ENCODE measurements at regions not wholly inside any gene's neighbourhood (a gene's known extent, or its start where the extent isn't known, plus 50 kb on each side); places are given as distances from the start of the nearest gene placed in this dataset.

- peak; percentile 4 for DNase-seq
Observed at GRCh38 chr6:134379076-134379475, 61.2 kb upstream of the SGK1 start.

- no peak for DNase-seq
Observed at GRCh38 chr6:134378426-134378825, 60.5 kb upstream of the SGK1 start.

DNA sequence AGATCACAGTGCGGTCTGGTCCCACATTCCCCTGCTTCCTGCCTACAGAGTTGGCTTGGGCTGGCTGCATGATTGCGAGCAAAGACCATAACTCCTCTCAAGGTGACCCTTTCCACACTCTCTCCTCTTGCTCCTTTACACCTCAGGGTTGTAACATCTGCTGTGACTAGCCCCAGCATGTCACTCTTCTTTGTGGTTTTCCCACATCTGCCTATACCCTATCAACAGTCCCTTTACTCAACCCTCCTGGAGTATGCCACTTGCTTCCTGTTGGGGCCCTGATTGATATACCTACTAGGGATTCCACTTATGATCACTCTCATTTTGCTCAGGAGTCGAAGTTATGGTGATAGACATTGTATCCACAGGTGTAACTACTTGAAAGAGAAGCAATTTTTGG lies 58.9 kb upstream of the SGK1 start:
- DNase-seq = no peak

DNA sequence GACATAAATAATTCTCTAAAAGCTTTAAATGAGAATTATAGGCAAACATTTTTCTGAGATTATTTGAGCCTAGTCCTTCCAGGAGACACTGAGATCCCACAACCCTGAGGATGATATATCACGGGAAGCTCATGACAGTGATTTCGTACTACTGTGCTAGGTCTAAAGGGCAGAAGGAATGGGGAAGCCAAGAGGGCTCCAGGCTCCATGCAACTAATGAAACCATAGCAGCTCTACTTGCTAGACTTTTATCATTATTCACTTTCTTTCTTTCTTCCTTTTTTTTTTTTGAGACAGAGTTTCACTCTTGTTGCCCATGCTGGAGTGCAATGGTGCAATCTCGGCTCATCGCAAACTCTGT lies 57.3 kb upstream of the SGK1 start:
- DNase-seq = no peak

- DNase-seq = no peak
Observed at GRCh38 chr6:134374491-134375219, 56.7 kb upstream of the SGK1 start.

GRCh38 chr6:134373993-134374392 lies 56.1 kb upstream of the SGK1 start:
- no peak for DNase-seq

DNA sequence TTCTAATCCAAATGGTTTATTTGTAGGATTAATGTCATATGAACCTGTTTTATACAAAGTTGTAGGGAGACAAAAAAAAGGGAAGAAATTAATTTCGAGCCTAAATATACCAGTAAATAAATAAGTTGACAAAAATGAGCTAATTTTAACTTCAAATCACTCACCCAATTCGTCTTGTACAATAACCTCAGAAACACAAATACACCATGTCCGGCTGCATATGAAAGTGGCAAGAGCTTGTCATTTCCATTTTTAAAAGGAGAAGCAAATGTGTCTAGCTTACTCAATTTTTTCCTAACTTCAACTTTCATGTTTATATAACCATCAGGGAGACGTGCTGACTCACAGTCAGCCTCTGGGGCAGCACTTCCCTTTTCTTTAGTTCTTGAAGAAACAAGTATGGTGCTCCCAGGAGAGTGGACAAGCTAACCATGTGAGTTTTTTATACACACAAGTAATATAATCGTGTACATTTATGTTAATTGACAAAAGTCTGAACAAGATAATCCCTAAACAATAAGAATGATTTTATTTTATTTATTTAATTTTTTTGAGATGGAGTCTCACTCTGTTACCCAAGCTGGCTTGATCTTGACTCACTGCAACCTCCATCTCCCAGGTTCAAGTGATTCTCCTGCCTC lies 55.5 kb upstream of the SGK1 start:
- DNase-seq = peak; percentile 17

DNA sequence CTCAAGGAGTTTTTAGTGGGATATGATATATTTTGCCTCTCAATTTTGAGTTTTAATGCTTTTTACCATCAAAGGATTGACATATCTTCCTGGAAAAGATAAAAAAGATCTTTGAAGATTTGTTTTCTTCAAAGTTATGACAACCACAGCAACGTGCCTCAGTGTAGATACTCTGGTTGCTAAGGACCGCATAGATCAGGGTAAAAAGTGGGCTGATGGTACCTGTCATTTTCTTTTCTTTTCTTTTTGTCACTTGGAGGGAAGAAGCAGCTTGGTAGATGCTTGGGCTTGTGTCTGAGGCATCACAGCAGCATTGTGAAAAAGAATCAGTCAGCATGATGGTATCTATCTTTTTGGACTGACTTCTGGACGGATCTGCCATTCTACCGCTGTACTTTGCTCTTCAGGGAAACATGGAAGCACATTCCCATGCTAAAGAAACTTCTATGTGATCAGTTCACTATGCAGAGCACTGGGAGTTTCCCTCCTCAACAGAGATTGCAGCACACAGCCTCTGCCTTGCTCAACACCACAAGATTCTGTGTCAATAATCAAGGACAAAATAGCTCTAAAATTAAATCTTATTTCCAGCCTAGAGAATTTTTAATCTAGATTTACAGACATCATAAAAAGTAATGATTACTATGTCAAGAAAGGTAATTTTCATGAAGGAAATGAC lies 54.8 kb upstream of the SGK1 start:
- DNase-seq = no peak

GRCh38 chr6:134368670-134369069 lies 50.8 kb upstream of the SGK1 start:
- no peak for DNase-seq

Measured in CD4-positive, alpha-beta T cell treated with Interleukin-17A for 4 hours (primary cell).